M059J (cell line): ENCODE measurements at regions not wholly inside any gene's neighbourhood (a gene's known extent, or its start where the extent isn't known, plus 50 kb on each side); places are given as distances from the start of the nearest gene placed in this dataset.

Experiments
- DNase-seq: peaks from one replicate; pipeline ENCODE4 v3.0.0-alpha.2; 2012; ENCODE audit warnings: low read depth

- DNase-seq = no peak
Measured at GRCh38 chr13:33515146-33515545, 229.6 kb upstream of the STARD13 start.

GRCh38 chr13:33518452-33518851, 232.9 kb upstream of the STARD13 start:
- no peak for DNase-seq

GRCh38 chr13:33519561-33520467, 234.3 kb upstream of the STARD13 start:
- DNase-seq = peak; percentile 50

GRCh38 chr13:33520468-33520839, 234.9 kb upstream of the STARD13 start:
- DNase-seq = no peak

GRCh38 chr13:33524086-33524485, 238.5 kb upstream of the STARD13 start:
- DNase-seq = peak; percentile 85

- no peak for DNase-seq
Measured at GRCh38 chr13:33525763-33526162, 240.2 kb upstream of the STARD13 start.

GRCh38 chr13:33526718-33527117, 241.2 kb upstream of the STARD13 start:
- DNase-seq = no peak

- no peak for DNase-seq
Measured at GRCh38 chr13:33528896-33529295, 243.3 kb upstream of the STARD13 start.

- DNase-seq = no peak
Measured at GRCh38 chr13:33531484-33531883, 245.9 kb upstream of the STARD13 start.

- DNase-seq = no peak
Measured at GRCh38 chr13:33535061-33535460, 249.5 kb upstream of the STARD13 start.

- DNase-seq = no peak
Measured at GRCh38 chr13:33536601-33537000, 251.0 kb upstream of the STARD13 start.

GRCh38 chr13:33537026-33537425, 251.5 kb upstream of the STARD13 start:
- peak; percentile 80 for DNase-seq

GRCh38 chr13:33537676-33538075, 252.1 kb upstream of the STARD13 start:
- DNase-seq = no peak

GRCh38 chr13:33541456-33541855, 255.9 kb upstream of the STARD13 start:
- no peak for DNase-seq

- DNase-seq = no peak
Measured at GRCh38 chr13:33541962-33542308, 256.4 kb upstream of the STARD13 start.

GRCh38 chr13:33542309-33543088, 256.9 kb upstream of the STARD13 start:
- peak; percentile 97 for DNase-seq

- no peak for DNase-seq
Measured at GRCh38 chr13:33543089-33543459, 257.5 kb upstream of the STARD13 start.

GRCh38 chr13:33543631-33544265, 258.2 kb upstream of the STARD13 start:
- no peak for DNase-seq

- no peak for DNase-seq
Measured at GRCh38 chr13:33544308-33544707, 258.8 kb upstream of the STARD13 start.

- no peak for DNase-seq
Measured at GRCh38 chr13:33545492-33545891, 259.9 kb upstream of the STARD13 start.

GRCh38 chr13:33547035-33547434, 261.5 kb upstream of the STARD13 start:
- no peak for DNase-seq

- no peak for DNase-seq
Measured at GRCh38 chr13:33548069-33548468, 262.5 kb upstream of the STARD13 start.

- no peak for DNase-seq
Measured at GRCh38 chr13:33550276-33550675, 264.7 kb upstream of the STARD13 start.
